Neural cell (in vitro differentiated cells): ENCODE measurements at regions not wholly inside any gene's neighbourhood (a gene's known extent, or its start where the extent isn't known, plus 50 kb on each side); places are given as distances from the start of the nearest gene placed in this dataset.
"Not testable (repeated sequence)": the region's sequence is repeated elsewhere in the genome, so short reads cannot be mapped to it uniquely, and the experiment has no call there.

Experiments used
- H2AFZ ChIP-seq: fragments of 200-600, 300-800 bp; sonication (generic), shearing (Covaris generic); 2 replicates; pipeline ENCODE4 v1.6.0; 2014; ENCODE audit warnings: low read depth, mild to moderate bottlenecking, antibody characterized with exemption, low read length, moderate library complexity
- H3F3A ChIP-seq: fragments of 200-600 bp; shearing (Covaris generic); 2 replicates; pipeline ENCODE4 v1.6.1; 2016; ENCODE audit warnings: mild to moderate bottlenecking, moderate library complexity, mixed read lengths, antibody characterized with exemption, low read length; ENCODE audit not compliant: insufficient read depth, poor library complexity, severe bottlenecking
- H3K27ac ChIP-seq: fragments of 200-600, 300-800 bp; sonication (generic), shearing (Covaris generic); 2 replicates; pipeline ENCODE4 v1.5.1; 2014; ENCODE audit warnings: mild to moderate bottlenecking, low read length, moderate library complexity
- H3K27me3 ChIP-seq: fragments of 300-800, 200-600 bp; sonication (generic), shearing (Covaris generic); 2 replicates; pipeline ENCODE4 v1.6.0; 2014; ENCODE audit warnings: mild to moderate bottlenecking, low read depth, low read length, moderate library complexity; ENCODE audit not compliant: insufficient read depth
- H3K36me3 ChIP-seq: fragments of 300-800, 200-600 bp; sonication (generic), shearing (Covaris generic); 2 replicates; pipeline ENCODE4 v1.5.1; 2014; ENCODE audit warnings: mild to moderate bottlenecking, antibody characterized with exemption, low read length, moderate library complexity; ENCODE audit not compliant: insufficient read depth
- H3K4me2 ChIP-seq: fragments of 300-800, 200-600 bp; sonication (generic), shearing (Covaris generic); 2 replicates; pipeline ENCODE4 v1.6.0; 2014; ENCODE audit warnings: mild to moderate bottlenecking, low read length
- H3K4me3 ChIP-seq: fragments of 300-800, 200-600 bp; sonication (generic), shearing (Covaris generic); 2 replicates; pipeline ENCODE4 v1.5.1; 2014; ENCODE audit warnings: mild to moderate bottlenecking, low read length, moderate library complexity
- H3K79me2 ChIP-seq: fragments of 200-600 bp; shearing (Covaris generic); replicated peaks from 2 replicates; pipeline ENCODE4 v1.6.0; 2014; ENCODE audit warnings: mild to moderate bottlenecking, low read length, moderate library complexity; ENCODE audit not compliant: insufficient read depth
- H3K9ac ChIP-seq: fragments of 300-800, 200-600 bp; sonication (generic), shearing (Covaris generic); 2 replicates; pipeline ENCODE4 v1.6.1; 2016; ENCODE audit warnings: mild to moderate bottlenecking, low read length, mixed read lengths
- H3K9me2 ChIP-seq: fragments of 200-600 bp; shearing (Covaris generic); 2 replicates; pipeline ENCODE4 v1.6.1; 2016; ENCODE audit warnings: mild to moderate bottlenecking, low read length, mixed read lengths; ENCODE audit not compliant: insufficient read depth
- H3K9me3 ChIP-seq: fragments of 200-600, 300-800 bp; sonication (generic), shearing (Covaris generic); 2 replicates; pipeline ENCODE4 v1.6.1; 2016; ENCODE audit warnings: mild to moderate bottlenecking, mixed run types, low read length, moderate library complexity, mixed read lengths
- H4K20me1 ChIP-seq: fragments of 200-600 bp; shearing (Covaris generic); 2 replicates; pipeline ENCODE4 v1.6.1; 2016; ENCODE audit warnings: mild to moderate bottlenecking, mixed run types; ENCODE audit not compliant: insufficient read depth
- CTCF ChIP-seq: fragments of 450-650 bp; IDR thresholded peaks from 2 replicates; pipeline ENCODE4 v1.5.1; 2014; ENCODE audit warnings: antibody characterized with exemption, mild to moderate bottlenecking, moderate library complexity; ENCODE audit not compliant: poor library complexity, severe bottlenecking
- EP300 ChIP-seq: fragments of 450-650 bp; conservative IDR thresholded peaks from 2 replicates; pipeline ENCODE4 v1.6.1; 2014; ENCODE audit warnings: antibody characterized with exemption, mild to moderate bottlenecking, moderate library complexity; ENCODE audit not compliant: poor library complexity, severe bottlenecking
- EZH2 ChIP-seq: fragments of 200-600, 300-800 bp; shearing (Covaris generic), sonication (generic); IDR thresholded peaks from 2 replicates; pipeline ENCODE4 v1.6.1; 2014; ENCODE audit warnings: antibody characterized with exemption, low read length, borderline replicate concordance, mild to moderate bottlenecking; ENCODE audit not compliant: insufficient read depth, poor library complexity, severe bottlenecking
- MXI1 ChIP-seq: fragments of 450-650 bp; conservative IDR thresholded peaks from 2 replicates; pipeline ENCODE4 v1.6.1; 2014; ENCODE audit warnings: antibody characterized with exemption, mild to moderate bottlenecking; ENCODE audit not compliant: poor library complexity, severe bottlenecking
- POLR2AphosphoS5 ChIP-seq: IDR thresholded peaks from 2 replicates; pipeline ENCODE4 v1.6.1; 2012
- RAD21 ChIP-seq: fragments of 450-650 bp; conservative IDR thresholded peaks from 2 replicates; pipeline ENCODE4 v1.6.1; 2014; ENCODE audit warnings: antibody characterized with exemption, mild to moderate bottlenecking, moderate library complexity
- REST ChIP-seq: IDR thresholded peaks from 2 replicates; pipeline ENCODE4 v1.6.1; 2012; ENCODE audit warnings: borderline replicate concordance
- SMC3 ChIP-seq: fragments of 450-650 bp; conservative IDR thresholded peaks from 2 replicates; pipeline ENCODE4 v1.6.1; 2014; ENCODE audit warnings: antibody characterized with exemption, mild to moderate bottlenecking, moderate library complexity; ENCODE audit not compliant: poor library complexity
- TAF1 ChIP-seq: IDR thresholded peaks from 2 replicates; pipeline ENCODE4 v1.6.1; 2012; ENCODE audit warnings: low read depth

GRCh38 chr2:5195636-5196035 is 496.5 kb upstream of the SOX11 start:
- H3K27ac ChIP-seq: no peak overlapping the region
- H3K9ac ChIP-seq: no peak overlapping the region
- no peaks in the 10 kb centered on the region for H3K27me3 ChIP-seq
- H3K36me3 ChIP-seq: no peaks in the 10 kb centered on the region
- H3K79me2 ChIP-seq: no peaks in the 10 kb centered on the region
- TF ChIP-seq POLR2AphosphoS5 (no peak), MXI1 (no peak), TAF1 (no peak), EZH2 (no peak), RAD21 (no peak), CTCF (no peak), SMC3 (no peak), REST (no peak), EP300 (no peak)
- no peak overlapping the region for H3K4me2 ChIP-seq
- H3F3A ChIP-seq: no peaks in the 10 kb centered on the region
- no peaks in the 10 kb centered on the region for H3K9me2 ChIP-seq
- no peaks in the 10 kb centered on the region for H4K20me1 ChIP-seq
- H2AFZ ChIP-seq: no peak overlapping the region
- no peak overlapping the region for H3K4me3 ChIP-seq
- no peaks in the 10 kb centered on the region for H3K9me3 ChIP-seq

GRCh38 chr2:5203134-5203755 is 488.9 kb upstream of the SOX11 start:
- H3K9ac ChIP-seq: no peak overlapping the region
- no peaks in the 10 kb centered on the region for H3K9me3 ChIP-seq
- H3K27ac ChIP-seq: no peak overlapping the region
- no peaks in the 10 kb centered on the region for H3K9me2 ChIP-seq
- no peaks in the 10 kb centered on the region for H3F3A ChIP-seq
- H3K4me2 ChIP-seq: no peak overlapping the region
- TF ChIP-seq RAD21 (no peak), EZH2 (no peak)
- H3K4me3 ChIP-seq: no peak overlapping the region
- H3K36me3 ChIP-seq: no peaks in the 10 kb centered on the region
- no peaks in the 10 kb centered on the region for H4K20me1 ChIP-seq
- H3K79me2 ChIP-seq: no peaks in the 10 kb centered on the region
- no peaks in the 10 kb centered on the region for H3K27me3 ChIP-seq
- H2AFZ ChIP-seq: no peak overlapping the region

GRCh38 chr2:5206742-5207141 is 485.4 kb upstream of the SOX11 start:
- not testable (repeated sequence) for H3K27ac ChIP-seq

More at GRCh38 chr2:5206742-5207141, 485.4 kb upstream of the SOX11 start:
- H3K4me2 ChIP-seq, H3K9me2 ChIP-seq, H2AFZ ChIP-seq, H3K4me3 ChIP-seq, H3K9me3 ChIP-seq, H3K79me2 ChIP-seq, H3K9ac ChIP-seq, H3F3A ChIP-seq, H3K27me3 ChIP-seq, H4K20me1 ChIP-seq, H3K36me3 ChIP-seq: not testable (repeated sequence)
